GM12878 (cell line): ENCODE measurements at regions not wholly inside any gene's neighbourhood (a gene's known extent, or its start where the extent isn't known, plus 50 kb on each side); places are given as distances from the start of the nearest gene placed in this dataset.

Experiments
- CHD1 ChIP-seq: IDR thresholded peaks from 2 replicates; pipeline ENCODE4 v1.6.1; 2012; ENCODE audit warnings: low read depth, low read length, improper control_type of control experiment
- EGR1 ChIP-seq, 2 experiments: IDR thresholded peaks; 1 replicate in 1 of 2; 2 replicates in 1 of 2; pipeline ENCODE4 v1.6.1; 2011 to 2012; ENCODE audit warnings: low read depth in 2 of 2, low read length in 2 of 2, borderline replicate concordance in 1 of 2, mild to moderate bottlenecking in 1 of 2, moderate library complexity in 1 of 2
- EZH2 ChIP-seq: IDR thresholded peaks from 2 replicates; pipeline ENCODE4 v1.6.1; 2012; ENCODE audit warnings: low read depth, mild to moderate bottlenecking, control low read depth, inconsistent platforms, low read length, borderline replicate concordance; ENCODE audit not compliant: control insufficient read depth
- JUNB ChIP-seq: IDR thresholded peaks from 2 replicates; pipeline ENCODE4 v1.6.1; 2016; ENCODE audit warnings: antibody characterized with exemption, mild to moderate bottlenecking
- MEF2A ChIP-seq: IDR thresholded peaks from 2 replicates; pipeline ENCODE4 v1.6.1; 2011; ENCODE audit warnings: low read depth, mild to moderate bottlenecking, low read length, moderate library complexity; ENCODE audit not compliant: insufficient read depth
- MTA3 ChIP-seq: IDR thresholded peaks from 2 replicates; pipeline ENCODE4 v1.6.1; 2012; ENCODE audit warnings: low read length, inconsistent platforms, borderline replicate concordance
- PAX5 ChIP-seq: IDR thresholded peaks from 2 replicates; pipeline ENCODE4 v1.6.1; 2011; ENCODE audit warnings: low read depth, low read length, borderline replicate concordance
- TF ChIP-seq, protein P1 (sequence below), 3 experiments: IDR thresholded peaks in 2 of 3; conservative IDR thresholded peaks in 1 of 3; 2 replicates each; pipeline ENCODE4 v1.5.1; 2011; ENCODE audit warnings: low read depth in 3 of 3, low read length in 3 of 3, mild to moderate bottlenecking in 3 of 3, control low read depth in 2 of 3, moderate library complexity in 2 of 3, inconsistent platforms in 1 of 3, mixed read lengths in 1 of 3; ENCODE audit not compliant: control insufficient read depth in 2 of 3, insufficient read depth in 1 of 3; ENCODE audit errors: extremely low read depth in 1 of 3

DNA sequence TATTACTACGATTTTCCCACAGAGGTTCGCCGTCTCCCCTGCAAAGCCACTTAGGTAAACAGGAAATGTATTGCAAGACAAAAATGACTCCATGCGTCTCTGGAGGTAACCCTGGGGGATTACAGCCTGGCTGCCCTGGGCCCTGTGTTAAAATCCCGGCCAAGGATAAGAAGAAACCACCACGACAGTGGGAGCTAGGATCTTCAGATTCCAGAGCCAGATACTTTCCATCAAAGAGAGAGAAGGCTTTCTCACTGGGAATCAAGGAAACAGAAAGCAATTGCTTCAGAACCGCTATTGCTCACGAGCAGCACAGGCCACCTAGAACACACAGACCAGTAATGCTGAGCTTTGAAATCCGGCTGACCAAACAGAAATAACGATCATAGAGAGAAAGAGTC is 97.9 kb upstream of the ZNF516 start:
- TF ChIP-seq, protein P1, sequence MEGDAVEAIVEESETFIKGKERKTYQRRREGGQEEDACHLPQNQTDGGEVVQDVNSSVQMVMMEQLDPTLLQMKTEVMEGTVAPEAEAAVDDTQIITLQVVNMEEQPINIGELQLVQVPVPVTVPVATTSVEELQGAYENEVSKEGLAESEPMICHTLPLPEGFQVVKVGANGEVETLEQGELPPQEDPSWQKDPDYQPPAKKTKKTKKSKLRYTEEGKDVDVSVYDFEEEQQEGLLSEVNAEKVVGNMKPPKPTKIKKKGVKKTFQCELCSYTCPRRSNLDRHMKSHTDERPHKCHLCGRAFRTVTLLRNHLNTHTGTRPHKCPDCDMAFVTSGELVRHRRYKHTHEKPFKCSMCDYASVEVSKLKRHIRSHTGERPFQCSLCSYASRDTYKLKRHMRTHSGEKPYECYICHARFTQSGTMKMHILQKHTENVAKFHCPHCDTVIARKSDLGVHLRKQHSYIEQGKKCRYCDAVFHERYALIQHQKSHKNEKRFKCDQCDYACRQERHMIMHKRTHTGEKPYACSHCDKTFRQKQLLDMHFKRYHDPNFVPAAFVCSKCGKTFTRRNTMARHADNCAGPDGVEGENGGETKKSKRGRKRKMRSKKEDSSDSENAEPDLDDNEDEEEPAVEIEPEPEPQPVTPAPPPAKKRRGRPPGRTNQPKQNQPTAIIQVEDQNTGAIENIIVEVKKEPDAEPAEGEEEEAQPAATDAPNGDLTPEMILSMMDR (IDR thresholded peaks at IDR 0.05 in 2 of 3, conservative IDR thresholded peaks at IDR 0.05 in 1 of 3; ENCODE audit: control insufficient read depth in 2 of 3, extremely low read depth in 1 of 3, insufficient read depth in 1 of 3, low read depth in 3 of 3, low read length in 3 of 3), result no peak
- TF ChIP-seq MEF2A, result no peak
- no peak for TF ChIP-seq CHD1
- no peak for TF ChIP-seq EZH2
- TF ChIP-seq MTA3, result no peak
- no peak for TF ChIP-seq EGR1 (IDR thresholded peaks at IDR 0.05; ENCODE audit: borderline replicate concordance in 1 of 2, low read depth in 2 of 2, low read length in 2 of 2)
- no peak for TF ChIP-seq JUNB
- no peak for TF ChIP-seq PAX5
